Tibial nerve (tissue), 3 donors: ENCODE measurements at regions not wholly inside any gene's neighbourhood (a gene's known extent, or its start where the extent isn't known, plus 50 kb on each side); places are given as distances from the start of the nearest gene placed in this dataset.

Experiments
- POLR2A ChIP-seq, 2 donors: fragments of 450-650 bp; IDR thresholded peaks; one replicate each; pipeline ENCODE4 v1.6.1; 2017; ENCODE audit warnings: antibody characterized with exemption in 2 of 2, mild to moderate bottlenecking in 2 of 2, moderate library complexity in 2 of 2
- TF ChIP-seq, protein P1 (sequence below), 5 experiments: fragments of 200-600 bp in 3 of 5; fragments of 450-650 bp in 2 of 5; sonication (generic) in 3 of 5; IDR thresholded peaks; one replicate each; pipeline ENCODE4 v1.5.1; 2016 to 2019; ENCODE audit warnings: antibody characterized with exemption in 5 of 5, mild to moderate bottlenecking in 3 of 5, moderate library complexity in 2 of 5

DNA sequence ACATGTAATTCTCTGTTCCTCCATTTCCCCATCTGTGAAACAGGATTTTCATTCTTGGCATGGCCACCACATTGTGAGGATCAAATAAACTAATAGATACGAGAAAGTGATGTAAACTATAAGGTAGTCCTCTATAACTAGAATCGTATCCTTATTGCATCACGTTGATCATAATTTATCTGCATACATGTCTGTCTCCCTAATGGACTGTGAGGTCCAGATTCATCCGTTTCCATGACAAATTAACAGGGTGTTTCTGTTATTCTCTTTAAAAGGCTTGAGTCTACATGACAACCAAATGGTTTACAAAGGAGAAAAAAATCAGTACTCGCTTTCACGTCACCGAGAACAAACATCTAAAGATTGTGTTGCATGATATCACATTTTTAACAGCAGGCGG is 53.0 kb downstream of the SST start:
- TF ChIP-seq, protein P1, sequence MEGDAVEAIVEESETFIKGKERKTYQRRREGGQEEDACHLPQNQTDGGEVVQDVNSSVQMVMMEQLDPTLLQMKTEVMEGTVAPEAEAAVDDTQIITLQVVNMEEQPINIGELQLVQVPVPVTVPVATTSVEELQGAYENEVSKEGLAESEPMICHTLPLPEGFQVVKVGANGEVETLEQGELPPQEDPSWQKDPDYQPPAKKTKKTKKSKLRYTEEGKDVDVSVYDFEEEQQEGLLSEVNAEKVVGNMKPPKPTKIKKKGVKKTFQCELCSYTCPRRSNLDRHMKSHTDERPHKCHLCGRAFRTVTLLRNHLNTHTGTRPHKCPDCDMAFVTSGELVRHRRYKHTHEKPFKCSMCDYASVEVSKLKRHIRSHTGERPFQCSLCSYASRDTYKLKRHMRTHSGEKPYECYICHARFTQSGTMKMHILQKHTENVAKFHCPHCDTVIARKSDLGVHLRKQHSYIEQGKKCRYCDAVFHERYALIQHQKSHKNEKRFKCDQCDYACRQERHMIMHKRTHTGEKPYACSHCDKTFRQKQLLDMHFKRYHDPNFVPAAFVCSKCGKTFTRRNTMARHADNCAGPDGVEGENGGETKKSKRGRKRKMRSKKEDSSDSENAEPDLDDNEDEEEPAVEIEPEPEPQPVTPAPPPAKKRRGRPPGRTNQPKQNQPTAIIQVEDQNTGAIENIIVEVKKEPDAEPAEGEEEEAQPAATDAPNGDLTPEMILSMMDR (IDR thresholded peaks at IDR 0.05): no peak
- TF ChIP-seq POLR2A (IDR thresholded peaks at IDR 0.05): no peak
